IMR-90 (cell line): ENCODE measurements at regions not wholly inside any gene's neighbourhood (a gene's known extent, or its start where the extent isn't known, plus 50 kb on each side); places are given as distances from the start of the nearest gene placed in this dataset.

Experiments used
- ATAC-seq: fragments of 200-7000 bp; cut with Tn5 transposase; 2 replicates; pipeline ENCODE4 v1.9.1; 2020; ENCODE audit warnings: low read depth, mild to moderate bottlenecking, moderate library complexity
- BruUV-seq: library from RNA; stranded (reverse); fragments of 400-500 nt; replicated peaks from 2 replicates; lab custom pipeline; 2021; lab: Mats Ljungman, UMichigan
- CTCF ChIA-PET: fragments of 300-600 bp; formaldehyde crosslinking; extraction: SDS; loops from one replicate; lab custom pipeline; 2021; ENCODE audit warnings: antibody characterized with exemption; lab: Yijun Ruan, JAX
- POLR2A ChIA-PET: fragments of 300-600 bp; sonication (Branson Sonifier 250); formaldehyde crosslinking; loops from one replicate; lab custom pipeline; 2022; ENCODE audit warnings: antibody characterized with exemption; ENCODE audit not compliant: unreplicated experiment; lab: Charles Lee
- DNase-seq: peaks from one replicate; pipeline ENCODE4 v3.0.0; 2013
- H2AFZ ChIP-seq: replicated peaks from 2 replicates; pipeline ENCODE3; 2013; ENCODE audit warnings: low read length, mild to moderate bottlenecking; ENCODE audit not compliant: poor library complexity
- H2AK5ac ChIP-seq: 2 replicates; pipeline ENCODE4 v1.6.1; 2013; ENCODE audit warnings: low read depth, low read length, inconsistent platforms
- H2AK9ac ChIP-seq: replicated peaks from 2 replicates; pipeline ENCODE3; 2013; ENCODE audit warnings: mild to moderate bottlenecking, low read depth, low read length, moderate library complexity; ENCODE audit not compliant: poor library complexity
- H2BK120ac ChIP-seq: 2 replicates; pipeline ENCODE4 v1.6.1; 2013; ENCODE audit warnings: low read depth, low read length, inconsistent platforms
- H2BK15ac ChIP-seq: 3 replicates; pipeline ENCODE4 v1.6.1; 2013; ENCODE audit warnings: low read depth, low read length, inconsistent platforms
- H2BK20ac ChIP-seq: 2 replicates; pipeline ENCODE4 v1.6.1; 2013; ENCODE audit warnings: low read depth, mild to moderate bottlenecking, inconsistent platforms, low read length, moderate library complexity
- H2BK5ac ChIP-seq: 2 replicates; pipeline ENCODE4 v1.6.1; 2013; ENCODE audit warnings: mild to moderate bottlenecking, low read depth, low read length, inconsistent platforms; ENCODE audit not compliant: poor library complexity, severe bottlenecking
- H3K14ac ChIP-seq: replicated peaks from 2 replicates; pipeline ENCODE4 v1.6.1; 2013; ENCODE audit warnings: low read depth, low read length, inconsistent platforms
- H3K18ac ChIP-seq: 2 replicates; pipeline ENCODE4 v1.6.1; 2013; ENCODE audit warnings: low read depth, low read length, control low read depth
- H3K23ac ChIP-seq: 2 replicates; pipeline ENCODE4 v1.6.1; 2013; ENCODE audit warnings: low read depth, low read length, inconsistent platforms
- H3K27ac ChIP-seq: 2 replicates; pipeline ENCODE4 v1.5.1; 2013; ENCODE audit warnings: mild to moderate bottlenecking, control low read depth, low read length; ENCODE audit not compliant: insufficient read depth
- H3K27me3 ChIP-seq: 2 replicates; pipeline ENCODE4 v1.6.1; 2013; ENCODE audit warnings: low read length; ENCODE audit not compliant: control insufficient read depth, insufficient read depth
- H3K36me3 ChIP-seq: 2 replicates; pipeline ENCODE4 v1.6.1; 2013; ENCODE audit warnings: low read length, mixed read lengths; ENCODE audit not compliant: control insufficient read depth, insufficient read depth
- H3K4ac ChIP-seq: 2 replicates; pipeline ENCODE4 v1.6.1; 2013; ENCODE audit warnings: low read depth, low read length, inconsistent platforms
- H3K4me1 ChIP-seq: 2 replicates; pipeline ENCODE4 v1.6.1; 2013; ENCODE audit warnings: low read length, mixed read lengths; ENCODE audit not compliant: control insufficient read depth, insufficient read depth
- H3K4me2 ChIP-seq: 2 replicates; pipeline ENCODE4 v1.6.1; 2013; ENCODE audit warnings: low read depth, mild to moderate bottlenecking, control low read depth, low read length, moderate library complexity
- H3K4me3 ChIP-seq: 2 replicates; pipeline ENCODE4 v1.5.1; 2013; ENCODE audit warnings: low read depth, mild to moderate bottlenecking, control low read depth, low read length, moderate library complexity; ENCODE audit not compliant: insufficient read depth
- H3K56ac ChIP-seq: 2 replicates; pipeline ENCODE4 v1.6.1; 2013; ENCODE audit warnings: low read length, inconsistent platforms; ENCODE audit not compliant: insufficient read depth; ENCODE audit errors: extremely low read depth
- H3K79me1 ChIP-seq, 2 experiments: 2 replicates each; pipeline ENCODE4 v1.6.1; 2013; ENCODE audit warnings: low read length in 2 of 2, inconsistent platforms in 1 of 2, low read depth in 1 of 2
- H3K9ac ChIP-seq: 2 replicates; pipeline ENCODE4 v1.6.1; 2013; ENCODE audit warnings: low read depth, low read length, control low read depth
- H3K9me1 ChIP-seq: 2 replicates; pipeline ENCODE4 v1.6.1; 2013; ENCODE audit warnings: low read length, inconsistent platforms; ENCODE audit not compliant: insufficient read depth
- H3K9me3 ChIP-seq: 2 replicates; pipeline ENCODE4 v1.6.1; 2013; ENCODE audit warnings: low read length; ENCODE audit not compliant: control insufficient read depth, insufficient read depth
- H4K20me1 ChIP-seq: 2 replicates; pipeline ENCODE4 v1.6.1; 2013; ENCODE audit warnings: low read length, inconsistent platforms; ENCODE audit not compliant: insufficient read depth
- H4K5ac ChIP-seq: 2 replicates; pipeline ENCODE4 v1.6.1; 2013; ENCODE audit warnings: mild to moderate bottlenecking, low read depth, low read length, control low read depth
- H4K8ac ChIP-seq, 2 experiments: 2 replicates each; pipeline ENCODE4 v1.6.1; 2013; ENCODE audit warnings: low read depth in 2 of 2, low read length in 2 of 2, control low read depth in 1 of 2, inconsistent platforms in 1 of 2
- H4K91ac ChIP-seq: 2 replicates; pipeline ENCODE4 v1.6.1; 2013; ENCODE audit warnings: low read depth, low read length, inconsistent platforms; ENCODE audit not compliant: insufficient read depth
- BHLHE40 ChIP-seq: fragments of 150-350 bp; IDR thresholded peaks from 2 replicates; pipeline ENCODE4 v1.6.1; 2016; ENCODE audit warnings: mild to moderate bottlenecking, low read depth, low read length
- CHD1 ChIP-seq: IDR thresholded peaks from 2 replicates; pipeline ENCODE4 v1.6.1; 2012; ENCODE audit warnings: low read depth, low read length, improper control_type of control experiment
- MAFK ChIP-seq: IDR thresholded peaks from 2 replicates; pipeline ENCODE4 v1.6.1; 2012; ENCODE audit warnings: low read depth, low read length, improper control_type of control experiment
- MAZ ChIP-seq: IDR thresholded peaks from 2 replicates; pipeline ENCODE4 v1.6.1; 2012; ENCODE audit warnings: low read depth, mild to moderate bottlenecking, low read length, improper control_type of control experiment, moderate library complexity, borderline replicate concordance
- MXI1 ChIP-seq: IDR thresholded peaks from 2 replicates; pipeline ENCODE4 v1.6.1; 2012; ENCODE audit warnings: low read depth, mild to moderate bottlenecking, low read length, moderate library complexity, borderline replicate concordance
- RFX5 ChIP-seq: IDR thresholded peaks from 2 replicates; pipeline ENCODE4 v1.8.0; 2012; ENCODE audit warnings: low read depth, mild to moderate bottlenecking, low read length, moderate library complexity
- SMC3 ChIP-seq: fragments of 150-350 bp; IDR thresholded peaks from 2 replicates; pipeline ENCODE4 v1.6.1; 2016; ENCODE audit warnings: low read depth, mild to moderate bottlenecking, antibody characterized with exemption, low read length, moderate library complexity
- whole genome bisulfite sequencing, 2 experiments: methylation state at CpG; one replicate each; pipeline versions ENCODE4 v1.1.5 to v1.1.7; 2013; ENCODE audit warnings: missing lambda C conversion rate in 2 of 2; ENCODE audit not compliant: insufficient read length in 1 of 2; ENCODE audit errors: extremely low coverage in 2 of 2; 5-methylcytosine and 5-hydroxymethylcytosine counted together
- dilution Hi-C: fragments of 300-500 bp; cut with HindIII; formaldehyde crosslinking; loops from one replicate; pipeline ENCODE4 v1.14.3; 2018; ENCODE audit warnings: low sequenced_read_pairs; ENCODE audit not compliant: unreplicated experiment
- in situ Hi-C: fragments of 300-500 bp; cut with MboI; formaldehyde crosslinking; loops from 3 replicates; pipeline ENCODE4 v1.14.3; 2019; ENCODE audit warnings: low sequenced_read_pairs, inconsistent platforms, mixed read lengths
- intact Hi-C: fragments of 100-400 bp; cut with micrococcal nuclease; formaldehyde crosslinking; loops from 2 replicates; pipeline ENCODE4 v1.10.0; 2022
- TF ChIP-seq, protein P1 (sequence below): conservative IDR thresholded peaks from 2 replicates; pipeline ENCODE4 v1.5.1; 2012; ENCODE audit warnings: mild to moderate bottlenecking, low read depth, low read length, improper control_type of control experiment

DNA sequence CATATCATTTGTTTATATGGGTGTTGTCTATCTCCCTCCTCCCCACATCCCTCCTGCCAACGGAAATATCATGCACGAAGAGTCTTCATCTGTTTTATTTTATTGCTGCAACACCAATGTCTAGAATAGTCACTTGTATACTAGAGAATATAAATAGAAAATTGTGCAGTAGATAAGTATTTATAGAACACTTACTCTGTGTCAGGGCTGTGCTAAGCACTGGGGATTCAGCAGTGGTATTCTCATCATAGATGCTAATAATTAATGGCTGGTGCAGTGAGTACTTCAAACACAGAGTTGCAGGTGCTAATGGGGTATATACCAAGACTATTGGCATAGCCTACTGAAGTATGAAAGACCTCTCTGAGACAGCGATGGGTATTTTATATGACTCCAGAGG is 353.5 kb upstream of the CDH6 start:
- Histone ChIP-seq H3K23ac (no peak overlapping the region), H3K9ac (no peak overlapping the region), H3K18ac (no peak overlapping the region), H3K14ac (no peak overlapping the region), H4K91ac (no peak overlapping the region), H2AFZ (no peak overlapping the region), H4K5ac (no peak overlapping the region), H2AK9ac (no peak overlapping the region), H3K4me3 (no peak overlapping the region), H4K20me1 (no peaks in the 10 kb centered on the region), H2BK120ac (no peak overlapping the region), H3K4me2 (no peak overlapping the region), H3K36me3 (no peaks in the 10 kb centered on the region), H3K27ac (no peak overlapping the region), H3K79me1 (no peaks in the 10 kb centered on the region), H2AK5ac (no peak overlapping the region), H3K9me1 (no peaks in the 10 kb centered on the region), H2BK5ac (no peak overlapping the region), H4K8ac (no peak overlapping the region), H2BK20ac (no peak overlapping the region), H3K9me3 (no peaks in the 10 kb centered on the region), H3K4ac (no peak overlapping the region), H3K56ac (no peak overlapping the region), H3K4me1 (0 out of 2 replicates have a peak, but pooled peaks cover 2% of the 10 kb centered on the region), H2BK15ac (no peak overlapping the region), H3K27me3 (no peaks in the 10 kb centered on the region)
- CTCF ChIA-PET, result interaction anchor here (0.8 to 2.0 kb wide), 2 partner anchors 9 to 13 kb away, joined by 3 to 4 read pairs; no protein-coding TSS in a partner anchor
- BruUV-seq, result no TSS peak
- DNase-seq, result no peak
- in situ Hi-C loops (no loop called here), dilution Hi-C loops (no loop called here), intact Hi-C loops (no loop called here)
- no CpG with 5 or more reads among the region's 3 CpGs for WGBS, 2 experiments
- POLR2A ChIA-PET, result interaction anchor here (1.1 kb wide), 1 partner anchor 22 kb away, joined by 4 read pairs; no protein-coding TSS in a partner anchor
- TF ChIP-seq BHLHE40 (no peak), MXI1 (no peak), MAZ (no peak), RFX5 (no peak), MAFK (no peak), SMC3 (no peak), CHD1 (no peak)
- TF ChIP-seq, protein P1, sequence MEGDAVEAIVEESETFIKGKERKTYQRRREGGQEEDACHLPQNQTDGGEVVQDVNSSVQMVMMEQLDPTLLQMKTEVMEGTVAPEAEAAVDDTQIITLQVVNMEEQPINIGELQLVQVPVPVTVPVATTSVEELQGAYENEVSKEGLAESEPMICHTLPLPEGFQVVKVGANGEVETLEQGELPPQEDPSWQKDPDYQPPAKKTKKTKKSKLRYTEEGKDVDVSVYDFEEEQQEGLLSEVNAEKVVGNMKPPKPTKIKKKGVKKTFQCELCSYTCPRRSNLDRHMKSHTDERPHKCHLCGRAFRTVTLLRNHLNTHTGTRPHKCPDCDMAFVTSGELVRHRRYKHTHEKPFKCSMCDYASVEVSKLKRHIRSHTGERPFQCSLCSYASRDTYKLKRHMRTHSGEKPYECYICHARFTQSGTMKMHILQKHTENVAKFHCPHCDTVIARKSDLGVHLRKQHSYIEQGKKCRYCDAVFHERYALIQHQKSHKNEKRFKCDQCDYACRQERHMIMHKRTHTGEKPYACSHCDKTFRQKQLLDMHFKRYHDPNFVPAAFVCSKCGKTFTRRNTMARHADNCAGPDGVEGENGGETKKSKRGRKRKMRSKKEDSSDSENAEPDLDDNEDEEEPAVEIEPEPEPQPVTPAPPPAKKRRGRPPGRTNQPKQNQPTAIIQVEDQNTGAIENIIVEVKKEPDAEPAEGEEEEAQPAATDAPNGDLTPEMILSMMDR, result no peak
- no peak for ATAC-seq
